ENCODE measurements at regions not wholly inside any gene's neighbourhood (a gene's known extent, or its start where the extent isn't known, plus 50 kb on each side); places are given as distances from the start of the nearest gene placed in this dataset.

DNA sequence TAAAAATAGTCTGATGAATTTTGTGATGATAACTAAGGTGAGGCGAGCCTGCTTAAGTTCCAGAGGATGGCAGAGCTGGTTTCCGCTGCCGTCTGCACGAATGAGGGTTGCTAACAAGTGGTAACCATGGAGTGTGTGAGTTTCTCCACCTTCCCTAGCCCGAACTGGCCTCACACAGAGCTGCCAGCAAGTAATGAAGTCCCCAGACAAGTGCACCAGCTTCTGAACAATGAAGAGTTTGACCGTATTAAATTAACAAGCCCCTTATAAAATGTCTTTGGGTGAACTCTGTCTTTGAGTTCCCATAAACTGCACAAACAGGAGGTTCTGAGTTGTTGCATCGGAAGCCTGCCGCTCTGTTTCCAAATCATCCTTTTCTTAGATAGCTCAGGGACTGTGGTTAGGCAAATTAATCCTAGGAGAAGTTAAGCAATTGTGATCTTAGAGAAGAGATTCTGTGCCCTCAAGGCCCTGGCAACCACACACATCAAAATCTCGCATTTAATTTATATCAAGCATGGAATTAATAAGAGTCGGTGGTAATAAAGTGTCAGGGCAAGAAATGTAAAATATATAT lies 274.1 kb upstream of the DAAM1 start:
- TF ChIP-seq CTCF (conservative IDR thresholded peaks at IDR 0.05) (no peak), EZH2 (IDR thresholded peaks at IDR 0.05; ENCODE audit: low read depth) (no peak)
